ENCODE measurements at regions not wholly inside any gene's neighbourhood (a gene's known extent, or its start where the extent isn't known, plus 50 kb on each side); places are given as distances from the start of the nearest gene placed in this dataset.

GRCh38 chr6:9924971-9925370 lies 489.9 kb downstream of the TFAP2A start:
- intact Hi-C loops (cut with micrococcal nuclease): no loop called here
- Histone ChIP-seq H3K27me3 (ENCODE audit: low read depth) (no peaks in the 10 kb centered on the region), H3K27ac (replicated peaks) (no peak overlapping the region), H3K36me3 (no peaks in the 10 kb centered on the region), H3K4me3 (no peak overlapping the region), H3K9me3 (replicated peaks) (peaks cover 18% of the 10 kb centered on the region), H3K4me1 (no peaks in the 10 kb centered on the region)
- TF ChIP-seq CTCF (IDR thresholded peaks at IDR 0.05; ENCODE audit: borderline replicate concordance): no peak
- no peak for DNase-seq

- intact Hi-C loops (cut with micrococcal nuclease): no loop called here
- Histone ChIP-seq H3K27me3 (ENCODE audit: low read depth) (no peaks in the 10 kb centered on the region), H3K36me3 (no peaks in the 10 kb centered on the region), H3K4me1 (no peaks in the 10 kb centered on the region), H3K4me3 (no peak overlapping the region), H3K27ac (replicated peaks) (no peak overlapping the region), H3K9me3 (replicated peaks) (no peaks in the 10 kb centered on the region)
- no peak for TF ChIP-seq CTCF (IDR thresholded peaks at IDR 0.05; ENCODE audit: borderline replicate concordance)
- no peak for DNase-seq
These were observed 493.5 kb downstream of the TFAP2A start for GRCh38 chr6:9921366-9921765.

- no peak for TF ChIP-seq CTCF (IDR thresholded peaks at IDR 0.05; ENCODE audit: borderline replicate concordance)
- no peaks in the 10 kb centered on the region for H3K9me3 ChIP-seq (replicated peaks)
- no peak for DNase-seq
- no peak overlapping the region for H3K27ac ChIP-seq (replicated peaks)
- no peak overlapping the region for H3K4me3 ChIP-seq
- H3K27me3 ChIP-seq (ENCODE audit: low read depth): no peaks in the 10 kb centered on the region
- intact Hi-C loops (cut with micrococcal nuclease): no loop called here
- H3K36me3 ChIP-seq: no peaks in the 10 kb centered on the region
- no peaks in the 10 kb centered on the region for H3K4me1 ChIP-seq
These were observed 499.9 kb downstream of the TFAP2A start for GRCh38 chr6:9914951-9915350.

- TF ChIP-seq CTCF (IDR thresholded peaks at IDR 0.05; ENCODE audit: borderline replicate concordance): no peak
- Histone ChIP-seq H3K9me3 (replicated peaks) (peaks cover 6% of the 10 kb centered on the region), H3K36me3 (no peaks in the 10 kb centered on the region), H3K4me3 (no peak overlapping the region), H3K27ac (replicated peaks) (no peak overlapping the region), H3K27me3 (ENCODE audit: low read depth) (no peaks in the 10 kb centered on the region), H3K4me1 (no peaks in the 10 kb centered on the region)
- no peak for DNase-seq
- intact Hi-C loops (cut with micrococcal nuclease): no loop called here
These were observed 513.5 kb downstream of the TFAP2A start for GRCh38 chr6:9901376-9901775.

GRCh38 chr6:9896806-9897205 lies 518.1 kb downstream of the TFAP2A start:
- TF ChIP-seq CTCF (IDR thresholded peaks at IDR 0.05; ENCODE audit: borderline replicate concordance): no peak
- no peak for DNase-seq
- intact Hi-C loops (cut with micrococcal nuclease): no loop called here
- H3K36me3 ChIP-seq: no peaks in the 10 kb centered on the region
- H3K9me3 ChIP-seq (replicated peaks): peaks cover 6% of the 10 kb centered on the region
- H3K4me3 ChIP-seq: no peak overlapping the region
- no peaks in the 10 kb centered on the region for H3K27me3 ChIP-seq (ENCODE audit: low read depth)
- H3K27ac ChIP-seq (replicated peaks): no peak overlapping the region
- no peaks in the 10 kb centered on the region for H3K4me1 ChIP-seq

- peaks cover 27% of the 10 kb centered on the region for H3K9me3 ChIP-seq (replicated peaks)
These were observed 524.0 kb downstream of the TFAP2A start for GRCh38 chr6:9890893-9891292.

More at GRCh38 chr6:9890893-9891292, 524.0 kb downstream of the TFAP2A start:
- Histone ChIP-seq H3K4me1 (no peaks in the 10 kb centered on the region), H3K27ac (replicated peaks) (no peak overlapping the region), H3K4me3 (no peak overlapping the region), H3K27me3 (ENCODE audit: low read depth) (no peaks in the 10 kb centered on the region), H3K36me3 (no peaks in the 10 kb centered on the region)
- intact Hi-C loops (cut with micrococcal nuclease): no loop called here
- no peak for DNase-seq
- no peak for TF ChIP-seq CTCF (IDR thresholded peaks at IDR 0.05; ENCODE audit: borderline replicate concordance)

Measured in left ventricle myocardium inferior (tissue), 1 donor.